Activated T-cell treated with anti-CD3 and anti-CD28 coated beads, Interleukin-2, amount 50 U/mL, for 4 hours (primary cell): ENCODE measurements at regions not wholly inside any gene's neighbourhood (a gene's known extent, or its start where the extent isn't known, plus 50 kb on each side); places are given as distances from the start of the nearest gene placed in this dataset.

Source experiments
- ATAC-seq, 2 donors: fragments of 200-7000 bp; cut with Tn5 transposase; one replicate each; pipeline ENCODE4 v1.10.0; 2021
- DNase-seq: peaks from one replicate; pipeline ENCODE4 v3.0.0-alpha.2; 2020
- H3K27me3 Mint-ChIP-seq: one replicate; pipeline ENCODE4 v1.8.0; 2021; ENCODE audit warnings: low read depth, mixed read lengths
- H3K36me3 Mint-ChIP-seq: one replicate; pipeline ENCODE4 v1.8.0; 2022; ENCODE audit warnings: mixed read lengths; ENCODE audit not compliant: insufficient read depth
- H3K4me1 Mint-ChIP-seq: one replicate; pipeline ENCODE4 v1.8.0; 2021; ENCODE audit warnings: low read depth, mixed read lengths
- H3K4me3 Mint-ChIP-seq: one replicate; pipeline ENCODE4 v1.8.0; 2021; ENCODE audit warnings: mild to moderate bottlenecking, moderate library complexity, mixed read lengths
- H3K9me3 Mint-ChIP-seq: one replicate; pipeline ENCODE4 v1.8.0; 2021; ENCODE audit warnings: mixed read lengths

- Mint-ChIP-seq H3K4me1 (no peaks in the 10 kb centered on the region), H3K4me3 (no peak overlapping the region), H3K9me3 (no peaks in the 10 kb centered on the region), H3K36me3 (no peaks in the 10 kb centered on the region), H3K27me3 (no peaks in the 10 kb centered on the region)
- DNase-seq (no peak), ATAC-seq (no peak)
These were observed 234.9 kb upstream of the CADM1 start for GRCh38 chr11:115739146-115739545.

GRCh38 chr11:115737875-115738274 is 233.7 kb upstream of the CADM1 start:
- DNase-seq (no peak), ATAC-seq (no peak)
- no peak overlapping the region for H3K4me3 Mint-ChIP-seq
- no peaks in the 10 kb centered on the region for H3K9me3 Mint-ChIP-seq
- no peaks in the 10 kb centered on the region for H3K36me3 Mint-ChIP-seq
- H3K4me1 Mint-ChIP-seq = no peaks in the 10 kb centered on the region
- H3K27me3 Mint-ChIP-seq = no peaks in the 10 kb centered on the region

- H3K4me3 Mint-ChIP-seq = no peak overlapping the region
- no peaks in the 10 kb centered on the region for H3K9me3 Mint-ChIP-seq
- H3K36me3 Mint-ChIP-seq = no peaks in the 10 kb centered on the region
- no peaks in the 10 kb centered on the region for H3K27me3 Mint-ChIP-seq
- DNase-seq (no peak), ATAC-seq (no peak)
- H3K4me1 Mint-ChIP-seq = no peaks in the 10 kb centered on the region
These were observed 231.9 kb upstream of the CADM1 start for GRCh38 chr11:115736146-115736545.

GRCh38 chr11:115724666-115725065 is 220.5 kb upstream of the CADM1 start:
- ATAC-seq = no peak

GRCh38 chr11:115722711-115723110 is 218.5 kb upstream of the CADM1 start:
- Mint-ChIP-seq H3K9me3 (no peaks in the 10 kb centered on the region), H3K27me3 (no peaks in the 10 kb centered on the region), H3K4me3 (no peak overlapping the region), H3K4me1 (no peaks in the 10 kb centered on the region), H3K36me3 (no peaks in the 10 kb centered on the region)
- ATAC-seq = no peak
- DNase-seq = no peak

More at GRCh38 chr11:115724666-115725065, 220.5 kb upstream of the CADM1 start:
- Mint-ChIP-seq H3K27me3 (no peaks in the 10 kb centered on the region), H3K4me3 (no peak overlapping the region), H3K36me3 (no peaks in the 10 kb centered on the region), H3K4me1 (no peaks in the 10 kb centered on the region), H3K9me3 (no peaks in the 10 kb centered on the region)
- DNase-seq = no peak

- no peaks in the 10 kb centered on the region for H3K4me1 Mint-ChIP-seq
These were observed 217.2 kb upstream of the CADM1 start for GRCh38 chr11:115721296-115721995.

GRCh38 chr11:115720602-115721245 is 216.5 kb upstream of the CADM1 start:
- Mint-ChIP-seq H3K9me3 (no peaks in the 10 kb centered on the region), H3K36me3 (no peaks in the 10 kb centered on the region), H3K4me3 (no peak overlapping the region), H3K4me1 (no peaks in the 10 kb centered on the region), H3K27me3 (no peaks in the 10 kb centered on the region)
- no peak for ATAC-seq
- no peak for DNase-seq

More at GRCh38 chr11:115721296-115721995, 217.2 kb upstream of the CADM1 start:
- Mint-ChIP-seq H3K4me3 (no peak overlapping the region), H3K9me3 (no peaks in the 10 kb centered on the region), H3K27me3 (no peaks in the 10 kb centered on the region), H3K36me3 (no peaks in the 10 kb centered on the region)
- DNase-seq = no peak
- ATAC-seq = no peak

- DNase-seq = no peak
These were observed 214.7 kb upstream of the CADM1 start for GRCh38 chr11:115718945-115719344.

GRCh38 chr11:115718106-115718505 is 213.9 kb upstream of the CADM1 start:
- Mint-ChIP-seq H3K9me3 (no peaks in the 10 kb centered on the region), H3K4me1 (no peaks in the 10 kb centered on the region), H3K36me3 (no peaks in the 10 kb centered on the region), H3K4me3 (no peak overlapping the region), H3K27me3 (no peaks in the 10 kb centered on the region)
- no peak for DNase-seq
- ATAC-seq = no peak

More at GRCh38 chr11:115718945-115719344, 214.7 kb upstream of the CADM1 start:
- Mint-ChIP-seq H3K4me1 (no peaks in the 10 kb centered on the region), H3K27me3 (no peaks in the 10 kb centered on the region), H3K4me3 (no peak overlapping the region), H3K9me3 (no peaks in the 10 kb centered on the region), H3K36me3 (no peaks in the 10 kb centered on the region)
- no peak for ATAC-seq

- ATAC-seq = no peak
- Mint-ChIP-seq H3K36me3 (no peaks in the 10 kb centered on the region), H3K4me3 (no peak overlapping the region), H3K4me1 (no peaks in the 10 kb centered on the region), H3K9me3 (no peaks in the 10 kb centered on the region), H3K27me3 (no peaks in the 10 kb centered on the region)
- DNase-seq = no peak
These were observed 212.7 kb upstream of the CADM1 start for GRCh38 chr11:115716601-115717529.

- ATAC-seq = no peak
- no peak overlapping the region for H3K4me3 Mint-ChIP-seq
- H3K4me1 Mint-ChIP-seq = no peaks in the 10 kb centered on the region
- DNase-seq = no peak
- H3K36me3 Mint-ChIP-seq = no peaks in the 10 kb centered on the region
- no peaks in the 10 kb centered on the region for H3K9me3 Mint-ChIP-seq
- H3K27me3 Mint-ChIP-seq = no peaks in the 10 kb centered on the region
These were observed 211.9 kb upstream of the CADM1 start for GRCh38 chr11:115716080-115716479.

GRCh38 chr11:115715251-115715770 is 211.1 kb upstream of the CADM1 start:
- H3K4me3 Mint-ChIP-seq = no peak overlapping the region
- no peaks in the 10 kb centered on the region for H3K36me3 Mint-ChIP-seq
- DNase-seq = no peak
- no peaks in the 10 kb centered on the region for H3K9me3 Mint-ChIP-seq
- no peaks in the 10 kb centered on the region for H3K27me3 Mint-ChIP-seq
- H3K4me1 Mint-ChIP-seq = no peaks in the 10 kb centered on the region
- no peak for ATAC-seq

- Mint-ChIP-seq H3K4me3 (no peak overlapping the region), H3K4me1 (no peaks in the 10 kb centered on the region), H3K9me3 (peaks cover 4% of the 10 kb centered on the region), H3K36me3 (no peaks in the 10 kb centered on the region), H3K27me3 (peaks cover 5% of the 10 kb centered on the region)
- ATAC-seq = no peak
- no peak for DNase-seq
These were observed 208.1 kb upstream of the CADM1 start for GRCh38 chr11:115712296-115712695.

GRCh38 chr11:115710980-115711379 is 206.8 kb upstream of the CADM1 start:
- no peak overlapping the region for H3K4me3 Mint-ChIP-seq
- H3K9me3 Mint-ChIP-seq = peaks cover 4% of the 10 kb centered on the region
- H3K27me3 Mint-ChIP-seq = peaks cover 5% of the 10 kb centered on the region
- DNase-seq (no peak), ATAC-seq (no peak)
- no peaks in the 10 kb centered on the region for H3K36me3 Mint-ChIP-seq
- H3K4me1 Mint-ChIP-seq = no peaks in the 10 kb centered on the region
